T follicular helper cell (primary cell): ENCODE measurements at regions not wholly inside any gene's neighbourhood (a gene's known extent, or its start where the extent isn't known, plus 50 kb on each side); places are given as distances from the start of the nearest gene placed in this dataset.

Source experiments
- DNase-seq: peaks from one replicate; pipeline ENCODE4 v3.0.0-alpha.2; 2020; ENCODE audit warnings: low read depth

DNA sequence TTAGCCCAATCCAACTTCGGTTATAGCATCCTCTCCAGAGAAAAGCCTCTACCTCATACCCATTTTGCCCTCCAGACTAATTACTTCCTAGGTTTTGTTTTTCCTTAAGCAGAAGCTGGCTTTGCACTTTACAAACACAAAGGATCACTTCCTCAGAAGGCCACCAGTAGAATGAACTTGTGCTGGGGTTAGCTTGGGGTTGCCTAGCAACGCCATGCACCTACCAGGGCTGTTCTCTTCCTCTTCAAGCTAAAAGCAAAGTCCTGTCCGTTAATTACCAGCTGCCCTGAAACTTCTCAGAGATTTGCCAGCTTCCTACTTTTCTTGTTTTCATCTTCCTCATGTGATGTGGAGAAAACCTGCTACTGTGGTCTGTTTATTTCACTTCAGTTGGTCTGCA, 132.0 kb upstream of the WWC1 start:
- DNase-seq, result no peak

DNA sequence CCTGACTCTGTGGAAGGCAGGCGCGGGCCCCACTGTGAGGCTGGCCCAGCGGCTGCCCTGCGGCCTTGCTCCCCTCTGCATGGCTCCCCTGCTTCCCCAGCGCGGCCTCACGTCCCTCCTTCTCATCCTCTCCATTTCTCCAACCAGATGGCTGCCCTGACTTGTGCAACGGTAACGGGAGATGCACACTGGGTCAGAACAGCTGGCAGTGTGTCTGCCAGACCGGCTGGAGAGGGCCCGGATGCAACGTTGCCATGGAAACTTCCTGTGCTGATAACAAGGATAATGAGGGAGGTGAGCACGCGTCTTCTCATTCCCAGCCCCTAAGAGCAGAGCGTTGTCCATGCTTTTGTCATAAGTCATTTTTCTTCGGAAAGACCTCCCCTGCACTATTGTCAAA, 129.0 kb upstream of the WWC1 start:
- DNase-seq, result no peak

- no peak for DNase-seq
These were observed 127.5 kb upstream of the WWC1 start for GRCh38 chr5:168163966-168164365.

GRCh38 chr5:168165221-168165914, 126.1 kb upstream of the WWC1 start:
- DNase-seq, result no peak

DNA sequence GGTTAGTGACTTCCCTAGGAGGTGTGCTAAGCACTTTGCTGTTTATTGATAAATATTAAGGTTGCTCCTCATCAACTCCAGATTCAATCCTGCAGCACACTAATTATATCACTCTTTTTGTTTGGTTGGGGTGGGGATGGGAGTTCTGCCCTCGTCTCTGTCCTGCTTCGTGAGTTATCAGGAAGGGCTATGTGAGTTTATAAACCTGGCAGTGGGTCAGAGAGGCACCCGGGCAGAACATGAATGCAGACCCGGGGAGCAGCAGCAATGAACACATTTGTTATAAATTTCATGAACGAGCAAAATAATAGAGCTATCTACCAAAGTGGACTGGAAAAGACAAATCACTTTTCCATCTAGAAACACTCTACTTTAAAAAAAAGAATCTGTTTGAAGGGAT, 125.5 kb upstream of the WWC1 start:
- no peak for DNase-seq

DNA sequence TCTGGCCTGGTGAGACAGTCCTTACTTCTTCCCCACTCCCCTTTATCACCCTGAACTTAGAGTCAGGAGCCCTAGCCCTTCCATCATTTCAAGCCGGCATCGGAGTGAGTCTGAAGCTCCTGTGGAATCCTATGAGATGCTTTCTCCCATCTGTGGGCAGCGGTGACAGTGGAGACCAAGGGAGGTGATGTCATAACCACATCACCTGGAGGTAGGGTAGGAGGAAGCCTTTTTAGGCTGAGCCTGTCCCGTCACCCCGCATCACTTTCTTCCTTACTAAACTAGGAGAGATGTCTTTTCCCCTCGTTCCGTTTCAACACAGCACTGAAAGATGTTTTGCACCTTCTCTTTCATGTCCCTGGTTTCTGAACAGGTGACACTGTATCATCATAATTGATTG, 124.1 kb upstream of the WWC1 start:
- DNase-seq, result no peak

- no peak for DNase-seq
These were observed 122.3 kb upstream of the WWC1 start for GRCh38 chr5:168168978-168169698.

DNA sequence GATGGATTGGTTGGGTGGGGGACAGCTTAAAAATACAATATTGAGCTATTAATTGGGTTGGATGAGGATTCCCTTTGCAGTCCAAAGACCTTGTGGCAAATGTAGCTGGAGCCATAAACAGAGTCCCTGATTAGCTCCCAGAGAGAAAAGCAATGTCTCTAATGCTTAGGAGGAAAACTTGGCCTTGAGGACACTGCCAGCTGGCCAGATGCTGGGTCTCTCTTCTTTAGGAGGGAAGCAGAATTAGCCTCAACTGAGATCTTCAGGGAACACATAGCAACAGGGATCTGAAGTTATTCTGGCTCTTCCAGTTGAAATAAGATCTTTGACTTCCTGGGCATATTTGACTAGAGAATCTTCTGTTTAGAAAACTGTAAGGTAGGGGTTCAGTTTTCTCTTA, 121.7 kb upstream of the WWC1 start:
- DNase-seq, result no peak

DNA sequence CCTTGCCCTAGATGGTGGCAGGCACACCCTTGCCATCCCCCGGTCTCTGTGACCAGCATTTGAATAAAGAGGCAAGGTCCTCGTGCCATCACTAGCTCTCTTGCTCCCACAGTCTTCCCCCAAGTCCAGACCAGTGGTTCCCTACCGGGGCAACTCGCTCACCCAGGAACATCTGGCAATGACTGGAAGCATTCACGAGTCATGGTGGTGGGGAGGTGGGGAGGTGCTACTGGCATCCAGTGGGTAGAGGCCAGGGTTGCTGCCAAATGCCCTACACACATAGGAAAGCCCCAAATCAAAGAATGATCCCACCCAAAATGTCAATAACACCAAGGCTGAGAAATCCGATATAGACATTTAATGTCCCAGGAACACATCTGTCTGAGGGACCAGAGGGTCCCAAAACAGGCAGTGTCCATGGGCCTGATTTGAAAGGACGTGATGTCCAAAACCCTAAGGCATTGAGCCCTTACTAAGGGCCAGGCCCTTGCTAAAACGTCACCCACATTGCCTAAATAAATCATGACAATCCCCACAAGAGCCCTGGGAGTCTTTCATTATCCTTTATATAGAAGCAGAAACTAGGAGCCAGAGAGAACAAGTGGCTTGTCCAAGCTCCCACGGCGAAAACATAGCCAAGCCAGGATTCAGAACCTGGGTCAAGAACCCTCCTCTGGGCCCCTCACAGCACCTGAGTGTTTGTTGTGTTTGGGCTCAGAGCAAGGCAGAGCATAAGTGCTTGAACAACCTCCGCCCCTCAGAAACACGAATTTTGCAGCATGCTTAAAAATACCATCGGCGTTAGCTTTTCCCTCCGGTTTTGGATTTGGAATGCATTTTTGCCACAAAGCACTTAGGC, 119.3 kb upstream of the WWC1 start:
- no peak for DNase-seq

DNA sequence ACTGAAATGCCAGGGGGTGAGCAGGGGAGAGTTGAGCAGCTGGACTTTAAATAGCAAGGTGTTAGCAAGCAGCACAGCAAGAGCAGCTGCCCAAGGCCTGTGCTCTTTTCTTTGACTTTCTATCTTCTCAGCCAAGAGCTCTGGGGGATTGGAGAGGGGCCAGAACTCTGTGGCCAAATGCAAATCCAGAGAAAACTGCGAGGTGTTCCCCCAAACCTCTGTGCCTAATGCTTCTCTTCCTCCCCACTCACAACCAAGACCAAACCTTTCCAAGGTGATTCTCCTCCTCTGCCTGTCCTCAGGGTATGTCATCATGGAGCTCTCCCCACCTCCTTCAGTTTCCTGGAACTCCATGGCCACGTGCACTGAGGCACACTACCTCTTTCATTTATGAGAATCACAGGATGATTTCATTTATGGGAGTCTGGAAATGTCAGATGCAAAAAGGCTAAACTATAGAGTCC, 118.7 kb upstream of the WWC1 start:
- no peak for DNase-seq

DNA sequence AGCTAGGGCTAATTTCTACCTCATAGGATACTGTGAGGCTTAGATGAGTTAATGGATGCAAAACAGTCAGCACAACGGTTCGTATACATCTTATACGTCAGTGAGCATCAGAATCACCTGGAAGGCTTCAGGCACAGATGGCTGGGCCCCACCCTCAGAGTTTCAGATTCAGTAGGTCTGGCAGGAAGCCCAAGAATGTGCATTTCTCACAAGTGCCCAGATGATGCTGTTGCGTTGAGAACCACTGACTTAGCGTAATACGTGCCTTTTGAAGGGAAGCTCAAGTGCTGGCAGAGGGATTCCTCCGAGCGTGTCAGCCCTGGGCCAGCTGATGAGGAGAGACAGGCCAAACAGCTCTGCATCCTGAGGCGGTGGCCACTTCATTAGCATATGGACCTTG, 117.1 kb upstream of the WWC1 start:
- no peak for DNase-seq

DNA sequence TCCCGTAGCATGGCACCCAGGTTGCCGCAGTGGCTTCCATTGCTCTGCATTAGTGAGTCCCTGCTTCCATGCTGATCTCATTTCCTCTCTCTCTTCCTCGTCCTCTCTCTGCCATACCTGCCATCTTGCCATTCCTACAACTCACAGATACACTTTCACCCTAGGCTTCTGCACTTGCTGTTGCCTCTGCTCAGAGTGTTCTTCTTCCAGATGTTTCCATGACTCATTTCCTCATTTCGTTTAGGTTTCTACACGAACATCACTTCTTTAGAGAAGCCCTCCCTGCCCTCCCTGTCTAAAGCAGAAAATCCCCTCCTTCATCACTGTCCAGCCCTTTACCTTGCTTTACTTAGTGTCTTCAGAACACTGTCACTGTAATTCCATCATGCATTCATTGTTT, 115.2 kb upstream of the WWC1 start:
- no peak for DNase-seq

- DNase-seq, result no peak
These were observed 114.5 kb upstream of the WWC1 start for GRCh38 chr5:168176941-168177340.

- DNase-seq, result no peak
These were observed 113.5 kb upstream of the WWC1 start for GRCh38 chr5:168177831-168178450.

GRCh38 chr5:168179192-168179593, 112.3 kb upstream of the WWC1 start:
- no peak for DNase-seq

GRCh38 chr5:168182269-168182668, 109.2 kb upstream of the WWC1 start:
- DNase-seq, result no peak

DNA sequence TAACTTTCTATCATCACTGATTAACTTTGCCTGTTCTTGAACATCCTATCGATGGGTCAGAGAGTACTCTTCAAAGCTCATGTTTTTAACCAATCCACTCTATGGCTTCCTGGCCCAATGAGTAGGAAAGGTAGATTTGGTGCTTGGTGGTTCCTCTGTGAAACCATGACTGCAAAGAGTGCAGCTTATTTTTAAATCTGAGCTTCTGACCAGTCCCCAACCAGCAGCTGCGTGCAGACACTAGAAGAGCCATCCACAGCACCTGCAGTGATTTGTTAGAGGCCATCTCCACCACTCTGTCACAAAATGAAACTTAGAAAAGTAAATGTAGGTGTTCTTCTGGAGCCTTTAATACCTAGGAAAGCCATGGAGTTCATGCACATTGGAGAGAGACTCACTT, 107.3 kb upstream of the WWC1 start:
- no peak for DNase-seq

DNA sequence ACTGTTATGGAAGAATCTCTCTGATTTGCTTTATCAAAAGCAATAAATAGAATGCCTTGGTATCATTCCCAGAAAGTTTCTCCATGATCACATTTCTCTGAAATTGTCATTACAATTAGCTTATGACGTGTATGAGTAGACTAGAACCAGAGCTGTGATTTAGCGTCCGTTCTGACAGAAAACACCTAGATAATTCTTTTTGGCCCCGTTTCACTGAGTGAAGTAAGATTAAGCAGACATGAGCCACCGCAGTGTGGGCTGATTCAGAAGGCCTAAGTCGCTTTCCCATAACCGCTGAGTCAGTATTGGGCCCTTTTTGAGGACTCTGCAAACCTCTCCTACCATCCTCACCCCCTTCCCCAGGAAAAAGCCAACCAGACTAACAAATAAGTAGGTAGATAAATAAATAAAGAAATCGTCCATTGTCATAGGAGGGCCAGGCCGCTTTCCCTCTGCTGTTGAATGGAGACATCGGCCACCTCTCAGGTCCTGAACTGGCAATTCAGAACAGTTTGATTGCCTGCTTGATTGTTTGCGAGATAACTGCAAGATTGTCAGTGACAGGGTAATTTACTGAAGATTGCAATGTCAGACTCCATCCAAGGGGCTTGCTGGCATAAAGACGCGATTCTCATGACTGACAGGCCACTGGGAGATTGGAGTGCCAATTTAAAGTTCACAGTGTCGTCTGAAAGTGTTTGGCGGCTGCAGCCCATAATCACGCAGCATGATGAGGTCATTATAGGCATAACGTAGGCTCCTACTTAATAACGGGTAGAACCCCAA, 105.0 kb upstream of the WWC1 start:
- no peak for DNase-seq

GRCh38 chr5:168187614-168188013, 103.8 kb upstream of the WWC1 start:
- DNase-seq, result no peak

DNA sequence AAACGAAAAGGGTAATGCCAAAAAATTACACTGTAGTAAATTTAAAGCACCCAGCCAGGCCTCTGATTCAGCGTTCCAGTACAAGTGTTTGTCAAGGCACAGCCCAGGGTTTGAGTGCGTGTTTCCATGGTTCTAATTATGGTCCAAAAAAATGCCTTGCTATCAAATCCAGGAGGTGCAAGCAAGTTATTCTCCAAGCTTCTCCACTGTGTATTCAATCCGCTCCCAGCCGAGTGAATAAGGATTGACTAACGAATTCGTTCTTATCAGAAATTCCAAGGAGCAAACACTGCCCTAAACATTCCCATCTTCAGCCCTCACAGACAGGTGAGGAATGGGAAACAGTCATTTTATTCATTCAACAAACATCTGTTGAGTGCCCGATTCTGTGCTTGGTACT, 103.3 kb upstream of the WWC1 start:
- DNase-seq, result no peak

DNA sequence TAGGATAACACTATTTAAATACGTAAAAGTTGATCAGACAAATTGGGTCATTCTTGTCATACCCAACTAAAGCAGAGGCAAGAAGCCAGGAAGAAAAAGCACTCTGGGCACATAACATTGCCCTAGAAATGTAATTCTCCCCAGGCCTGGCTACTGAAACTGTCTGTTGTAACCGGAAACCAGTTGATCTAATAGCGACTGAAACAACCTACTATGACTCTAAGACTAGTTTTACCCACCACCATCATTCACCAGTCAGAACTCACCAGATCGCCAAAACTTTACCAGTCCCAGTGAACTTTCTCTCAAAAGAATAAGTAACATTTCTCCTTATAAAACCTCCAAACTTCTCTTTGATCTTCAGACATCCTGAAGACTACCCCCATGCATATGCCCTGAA, 99.3 kb upstream of the WWC1 start:
- DNase-seq, result no peak
